ENCODE measurements at regions not wholly inside any gene's neighbourhood (a gene's known extent, or its start where the extent isn't known, plus 50 kb on each side); places are given as distances from the start of the nearest gene placed in this dataset.

DNA sequence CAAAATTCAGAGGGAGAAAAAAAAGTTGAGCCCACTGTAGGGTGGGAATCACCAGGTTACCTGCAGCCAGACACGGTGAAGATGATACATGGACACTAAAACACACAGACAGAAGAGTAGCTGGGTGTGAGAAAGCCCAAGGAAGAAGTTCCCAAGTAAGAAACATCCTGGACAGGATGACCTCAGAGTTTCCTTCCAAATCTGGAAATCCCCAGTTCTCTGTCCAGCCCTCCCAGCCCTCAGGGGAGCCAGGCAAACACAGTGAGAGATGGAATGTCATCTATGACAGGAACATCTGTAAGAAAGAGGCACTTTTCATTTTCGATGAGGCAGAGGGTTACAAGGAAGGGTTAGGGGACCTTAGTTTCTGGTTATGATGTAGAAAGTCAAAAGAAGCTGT, 125.1 kb upstream of the LYZL1 start:
- H3K4me1 ChIP-seq (ENCODE audit: control insufficient read depth, insufficient read depth, low read length), result no peaks in the 10 kb centered on the region
- no peak overlapping the region for H3K27ac ChIP-seq (ENCODE audit: low read length)
- H3K9me3 ChIP-seq (ENCODE audit: control insufficient read depth in 2 of 2, low read length in 2 of 2), result no peaks in the 10 kb centered on the region
- H3K4me3 ChIP-seq (ENCODE audit: low read length in 2 of 2), result no peak overlapping the region
- no peak overlapping the region for H3K9ac ChIP-seq (ENCODE audit: low read length in 2 of 2)
- H3K27me3 ChIP-seq (ENCODE audit: control insufficient read depth in 1 of 2, insufficient read depth in 2 of 2, low read length in 2 of 2), result peaks cover 0 to 4% of the 10 kb centered on the region in 2 donors
- no peaks in the 10 kb centered on the region for H3K36me3 ChIP-seq (ENCODE audit: control insufficient read depth in 2 of 2, insufficient read depth in 2 of 2, low read length in 2 of 2)

DNA sequence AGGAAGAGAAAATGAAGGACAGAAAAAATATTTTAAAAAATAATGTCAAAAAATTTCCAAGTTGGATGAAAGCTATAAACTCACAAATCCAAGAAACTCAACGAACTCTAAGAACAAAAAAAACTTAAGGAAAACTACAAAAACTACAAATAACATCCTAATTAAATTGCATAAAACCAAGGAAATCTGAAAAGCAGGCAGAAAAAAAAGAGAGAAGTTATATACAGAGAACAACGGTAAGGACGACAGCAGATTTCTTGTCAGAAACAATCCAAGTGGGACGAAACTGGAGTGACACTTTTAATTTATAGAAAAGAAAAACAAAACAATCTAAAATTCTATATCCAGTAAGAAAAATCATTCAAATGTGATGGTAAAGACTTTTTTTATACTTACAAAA, 122.2 kb upstream of the LYZL1 start:
- no peak overlapping the region for H3K9ac ChIP-seq (ENCODE audit: low read length in 2 of 2)
- no peak overlapping the region for H3K27ac ChIP-seq (ENCODE audit: low read length)
- H3K4me1 ChIP-seq (ENCODE audit: control insufficient read depth, insufficient read depth, low read length), result no peaks in the 10 kb centered on the region
- H3K27me3 ChIP-seq (ENCODE audit: control insufficient read depth in 1 of 2, insufficient read depth in 2 of 2, low read length in 2 of 2), result no peaks in the 10 kb centered on the region
- no peak overlapping the region for H3K4me3 ChIP-seq (ENCODE audit: low read length in 2 of 2)
- H3K36me3 ChIP-seq (ENCODE audit: control insufficient read depth in 2 of 2, insufficient read depth in 2 of 2, low read length in 2 of 2), result no peaks in the 10 kb centered on the region
- peaks cover 3 to 5% of the 10 kb centered on the region in 2 donors for H3K9me3 ChIP-seq (ENCODE audit: control insufficient read depth in 2 of 2, low read length in 2 of 2)

- Histone ChIP-seq H3K9ac (ENCODE audit: low read length in 2 of 2) (no peak overlapping the region), H3K4me1 (ENCODE audit: control insufficient read depth, insufficient read depth, low read length) (no peaks in the 10 kb centered on the region), H3K4me3 (ENCODE audit: low read length in 2 of 2) (no peak overlapping the region)
These were observed 119.8 kb upstream of the LYZL1 start for GRCh38 chr10:29169021-29169420.

GRCh38 chr10:29171717-29172116, 117.2 kb upstream of the LYZL1 start:
- H3K4me1 ChIP-seq (ENCODE audit: control insufficient read depth, insufficient read depth, low read length), result no peaks in the 10 kb centered on the region
- H3K27me3 ChIP-seq (ENCODE audit: control insufficient read depth in 1 of 2, insufficient read depth in 2 of 2, low read length in 2 of 2), result no peaks in the 10 kb centered on the region
- H3K4me3 ChIP-seq (ENCODE audit: low read length in 2 of 2), result no peak overlapping the region
- H3K9me3 ChIP-seq (ENCODE audit: control insufficient read depth in 2 of 2, low read length in 2 of 2), result peaks cover 3 to 5% of the 10 kb centered on the region in 2 donors
- no peaks in the 10 kb centered on the region for H3K36me3 ChIP-seq (ENCODE audit: control insufficient read depth in 2 of 2, insufficient read depth in 2 of 2, low read length in 2 of 2)
- no peak overlapping the region for H3K9ac ChIP-seq (ENCODE audit: low read length in 2 of 2)
- no peak overlapping the region for H3K27ac ChIP-seq (ENCODE audit: low read length)

More at GRCh38 chr10:29169021-29169420, 119.8 kb upstream of the LYZL1 start:
- Histone ChIP-seq H3K27me3 (ENCODE audit: control insufficient read depth in 1 of 2, insufficient read depth in 2 of 2, low read length in 2 of 2) (no peaks in the 10 kb centered on the region), H3K9me3 (ENCODE audit: control insufficient read depth in 2 of 2, low read length in 2 of 2) (peaks cover 3 to 5% of the 10 kb centered on the region in 2 donors), H3K36me3 (ENCODE audit: control insufficient read depth in 2 of 2, insufficient read depth in 2 of 2, low read length in 2 of 2) (no peaks in the 10 kb centered on the region), H3K27ac (ENCODE audit: low read length) (no peak overlapping the region)

DNA sequence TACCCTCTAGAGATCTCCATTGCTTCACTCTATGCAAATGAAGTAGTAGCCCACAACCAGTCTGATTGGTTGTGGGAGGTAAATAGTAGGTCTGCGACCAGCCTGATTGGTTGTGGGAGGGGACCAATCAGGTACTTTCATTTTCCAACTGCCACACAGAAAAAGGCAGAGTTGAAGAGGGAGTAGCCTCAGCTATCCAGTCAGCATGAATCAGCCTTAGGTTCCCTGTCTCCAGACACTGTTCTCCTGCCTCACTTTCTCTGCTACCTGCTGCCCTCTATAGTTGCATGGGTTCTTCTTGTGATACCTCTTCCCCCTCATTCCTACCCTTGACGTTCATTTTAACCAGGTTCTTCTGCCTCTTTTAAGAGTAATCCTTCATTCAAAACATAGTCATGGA, 114.5 kb upstream of the LYZL1 start:
- Histone ChIP-seq H3K9ac (ENCODE audit: low read length in 2 of 2) (no peak overlapping the region), H3K27me3 (ENCODE audit: control insufficient read depth in 1 of 2, insufficient read depth in 2 of 2, low read length in 2 of 2) (no peaks in the 10 kb centered on the region), H3K27ac (ENCODE audit: low read length) (no peak overlapping the region), H3K4me1 (ENCODE audit: control insufficient read depth, insufficient read depth, low read length) (no peaks in the 10 kb centered on the region), H3K4me3 (ENCODE audit: low read length in 2 of 2) (no peak overlapping the region), H3K36me3 (ENCODE audit: control insufficient read depth in 2 of 2, insufficient read depth in 2 of 2, low read length in 2 of 2) (no peaks in the 10 kb centered on the region), H3K9me3 (ENCODE audit: control insufficient read depth in 2 of 2, low read length in 2 of 2) (peaks cover 3 to 5% of the 10 kb centered on the region in 2 donors)

DNA sequence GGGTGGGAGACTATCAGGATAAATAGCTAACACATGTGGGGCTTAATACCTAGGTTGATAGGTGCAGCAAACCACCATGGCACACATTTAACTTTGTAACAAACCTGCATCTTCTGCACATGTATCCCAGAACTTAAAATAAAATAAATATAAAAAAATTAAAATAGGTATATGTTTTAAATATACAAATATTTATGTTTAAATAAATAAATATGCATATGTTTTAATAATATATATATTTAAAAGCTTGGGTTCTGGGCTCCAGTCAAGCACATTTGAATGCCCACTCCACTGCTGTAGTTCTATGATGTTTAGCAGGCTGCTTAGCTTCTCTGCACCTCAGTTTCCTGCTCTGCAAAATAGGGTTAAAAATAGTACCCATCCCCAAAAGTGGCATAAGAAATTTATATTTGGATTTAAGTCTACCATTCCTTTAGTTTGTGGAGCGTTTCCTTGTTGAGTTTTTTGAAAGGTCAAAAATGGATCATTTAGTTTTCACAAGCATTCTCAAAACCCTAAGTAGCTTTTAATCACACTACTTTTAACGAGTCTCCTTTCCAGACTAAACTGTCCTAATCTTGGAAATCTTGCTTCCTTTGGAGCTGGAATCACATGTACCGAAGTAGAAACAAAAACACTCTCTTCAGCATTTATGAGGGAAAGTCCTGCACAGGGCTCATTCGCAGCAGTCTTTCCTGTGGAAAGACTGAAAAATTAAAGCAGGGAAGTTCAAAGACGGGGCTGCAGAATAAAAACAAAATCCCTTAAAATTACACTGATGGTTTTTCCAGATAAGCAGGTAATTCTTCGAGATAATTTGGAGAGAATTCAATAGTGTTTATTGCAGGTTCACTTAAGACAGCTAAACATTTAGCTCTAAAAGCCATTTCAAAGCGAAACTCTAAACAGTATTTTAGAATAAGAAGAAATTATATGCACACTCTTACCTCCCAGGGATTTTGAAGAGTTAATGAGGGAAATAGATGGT, 111.7 kb upstream of the LYZL1 start:
- Histone ChIP-seq H3K9me3 (ENCODE audit: control insufficient read depth in 2 of 2, low read length in 2 of 2) (no peaks in the 10 kb centered on the region), H3K36me3 (ENCODE audit: control insufficient read depth in 2 of 2, insufficient read depth in 2 of 2, low read length in 2 of 2) (no peaks in the 10 kb centered on the region), H3K27me3 (ENCODE audit: control insufficient read depth in 1 of 2, insufficient read depth in 2 of 2, low read length in 2 of 2) (peaks cover 0 to 2% of the 10 kb centered on the region in 2 donors), H3K9ac (ENCODE audit: low read length in 2 of 2) (no peak overlapping the region), H3K27ac (ENCODE audit: low read length) (no peak overlapping the region), H3K4me3 (ENCODE audit: low read length in 2 of 2) (no peak overlapping the region), H3K4me1 (ENCODE audit: control insufficient read depth, insufficient read depth, low read length) (no peaks in the 10 kb centered on the region)

DNA sequence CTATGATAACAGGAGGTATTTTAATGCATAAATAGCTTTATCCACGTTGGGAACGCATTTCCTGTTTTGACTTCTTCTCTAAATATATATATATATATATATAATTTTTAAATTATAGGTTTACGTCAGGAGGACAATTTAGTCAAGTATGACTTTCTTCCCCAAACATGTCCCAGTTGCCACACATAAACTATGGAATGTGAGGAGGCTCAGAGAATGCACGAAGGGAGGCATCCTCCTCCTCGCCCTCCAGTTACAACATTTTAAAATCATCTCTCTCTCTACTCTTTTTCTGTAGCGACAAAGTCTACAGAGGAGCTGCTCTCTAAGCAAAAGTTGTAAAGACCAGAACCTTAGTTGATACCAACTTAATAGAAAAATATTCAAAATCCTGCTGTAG, 106.9 kb upstream of the LYZL1 start:
- Histone ChIP-seq H3K9ac (ENCODE audit: low read length in 2 of 2) (no peak overlapping the region), H3K4me3 (ENCODE audit: low read length in 2 of 2) (no peak overlapping the region), H3K4me1 (ENCODE audit: control insufficient read depth, insufficient read depth, low read length) (no peaks in the 10 kb centered on the region), H3K36me3 (ENCODE audit: control insufficient read depth in 2 of 2, insufficient read depth in 2 of 2, low read length in 2 of 2) (no peaks in the 10 kb centered on the region), H3K9me3 (ENCODE audit: control insufficient read depth in 2 of 2, low read length in 2 of 2) (no peaks in the 10 kb centered on the region), H3K27me3 (ENCODE audit: control insufficient read depth in 1 of 2, insufficient read depth in 2 of 2, low read length in 2 of 2) (peaks cover 0 to 2% of the 10 kb centered on the region in 2 donors), H3K27ac (ENCODE audit: low read length) (no peak overlapping the region)

- Histone ChIP-seq H3K27me3 (ENCODE audit: control insufficient read depth in 1 of 2, insufficient read depth in 2 of 2, low read length in 2 of 2) (peaks cover 0 to 2% of the 10 kb centered on the region in 2 donors), H3K9ac (ENCODE audit: low read length in 2 of 2) (no peak overlapping the region), H3K9me3 (ENCODE audit: control insufficient read depth in 2 of 2, low read length in 2 of 2) (no peaks in the 10 kb centered on the region), H3K27ac (ENCODE audit: low read length) (no peak overlapping the region), H3K36me3 (ENCODE audit: control insufficient read depth in 2 of 2, insufficient read depth in 2 of 2, low read length in 2 of 2) (no peaks in the 10 kb centered on the region), H3K4me1 (ENCODE audit: control insufficient read depth, insufficient read depth, low read length) (no peaks in the 10 kb centered on the region), H3K4me3 (ENCODE audit: low read length in 2 of 2) (no peak overlapping the region)
These were observed 105.4 kb upstream of the LYZL1 start for GRCh38 chr10:29183301-29183945.

GRCh38 chr10:29184205-29185000, 104.5 kb upstream of the LYZL1 start:
- Histone ChIP-seq H3K4me3 (ENCODE audit: low read length in 2 of 2) (no peak overlapping the region), H3K27ac (ENCODE audit: low read length) (no peak overlapping the region), H3K27me3 (ENCODE audit: control insufficient read depth in 1 of 2, insufficient read depth in 2 of 2, low read length in 2 of 2) (peaks cover 0 to 2% of the 10 kb centered on the region in 2 donors), H3K4me1 (ENCODE audit: control insufficient read depth, insufficient read depth, low read length) (no peaks in the 10 kb centered on the region), H3K9me3 (ENCODE audit: control insufficient read depth in 2 of 2, low read length in 2 of 2) (no peaks in the 10 kb centered on the region), H3K36me3 (ENCODE audit: control insufficient read depth in 2 of 2, insufficient read depth in 2 of 2, low read length in 2 of 2) (no peaks in the 10 kb centered on the region), H3K9ac (ENCODE audit: low read length in 2 of 2) (no peak overlapping the region)

GRCh38 chr10:29185050-29185449, 103.8 kb upstream of the LYZL1 start:
- Histone ChIP-seq H3K4me3 (ENCODE audit: low read length in 2 of 2) (no peak overlapping the region), H3K27me3 (ENCODE audit: control insufficient read depth in 1 of 2, insufficient read depth in 2 of 2, low read length in 2 of 2) (peaks cover 0 to 2% of the 10 kb centered on the region in 2 donors), H3K9me3 (ENCODE audit: control insufficient read depth in 2 of 2, low read length in 2 of 2) (no peaks in the 10 kb centered on the region), H3K36me3 (ENCODE audit: control insufficient read depth in 2 of 2, insufficient read depth in 2 of 2, low read length in 2 of 2) (no peaks in the 10 kb centered on the region), H3K9ac (ENCODE audit: low read length in 2 of 2) (no peak overlapping the region), H3K27ac (ENCODE audit: low read length) (no peak overlapping the region), H3K4me1 (ENCODE audit: control insufficient read depth, insufficient read depth, low read length) (no peaks in the 10 kb centered on the region)
